ENCODE measurements at regions not wholly inside any gene's neighbourhood (a gene's known extent, or its start where the extent isn't known, plus 50 kb on each side); places are given as distances from the start of the nearest gene placed in this dataset.
"Not testable (repeated sequence)": the region's sequence is repeated elsewhere in the genome, so short reads cannot be mapped to it uniquely, and the experiment has no call there.

GRCh38 chr5:126000507-126000906 lies 422.7 kb upstream of the GRAMD2B start:
- CTCF ChIA-PET = no interaction called here
- POLR2A ChIA-PET = no interaction called here
- no peak for DNase-seq (ENCODE audit: extremely low spot score)
- TF ChIP-seq, protein P1, sequence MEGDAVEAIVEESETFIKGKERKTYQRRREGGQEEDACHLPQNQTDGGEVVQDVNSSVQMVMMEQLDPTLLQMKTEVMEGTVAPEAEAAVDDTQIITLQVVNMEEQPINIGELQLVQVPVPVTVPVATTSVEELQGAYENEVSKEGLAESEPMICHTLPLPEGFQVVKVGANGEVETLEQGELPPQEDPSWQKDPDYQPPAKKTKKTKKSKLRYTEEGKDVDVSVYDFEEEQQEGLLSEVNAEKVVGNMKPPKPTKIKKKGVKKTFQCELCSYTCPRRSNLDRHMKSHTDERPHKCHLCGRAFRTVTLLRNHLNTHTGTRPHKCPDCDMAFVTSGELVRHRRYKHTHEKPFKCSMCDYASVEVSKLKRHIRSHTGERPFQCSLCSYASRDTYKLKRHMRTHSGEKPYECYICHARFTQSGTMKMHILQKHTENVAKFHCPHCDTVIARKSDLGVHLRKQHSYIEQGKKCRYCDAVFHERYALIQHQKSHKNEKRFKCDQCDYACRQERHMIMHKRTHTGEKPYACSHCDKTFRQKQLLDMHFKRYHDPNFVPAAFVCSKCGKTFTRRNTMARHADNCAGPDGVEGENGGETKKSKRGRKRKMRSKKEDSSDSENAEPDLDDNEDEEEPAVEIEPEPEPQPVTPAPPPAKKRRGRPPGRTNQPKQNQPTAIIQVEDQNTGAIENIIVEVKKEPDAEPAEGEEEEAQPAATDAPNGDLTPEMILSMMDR (IDR thresholded peaks at IDR 0.05; ENCODE audit: control extremely low read depth, extremely low read depth, low read depth, missing control alignments) = no peak

DNA sequence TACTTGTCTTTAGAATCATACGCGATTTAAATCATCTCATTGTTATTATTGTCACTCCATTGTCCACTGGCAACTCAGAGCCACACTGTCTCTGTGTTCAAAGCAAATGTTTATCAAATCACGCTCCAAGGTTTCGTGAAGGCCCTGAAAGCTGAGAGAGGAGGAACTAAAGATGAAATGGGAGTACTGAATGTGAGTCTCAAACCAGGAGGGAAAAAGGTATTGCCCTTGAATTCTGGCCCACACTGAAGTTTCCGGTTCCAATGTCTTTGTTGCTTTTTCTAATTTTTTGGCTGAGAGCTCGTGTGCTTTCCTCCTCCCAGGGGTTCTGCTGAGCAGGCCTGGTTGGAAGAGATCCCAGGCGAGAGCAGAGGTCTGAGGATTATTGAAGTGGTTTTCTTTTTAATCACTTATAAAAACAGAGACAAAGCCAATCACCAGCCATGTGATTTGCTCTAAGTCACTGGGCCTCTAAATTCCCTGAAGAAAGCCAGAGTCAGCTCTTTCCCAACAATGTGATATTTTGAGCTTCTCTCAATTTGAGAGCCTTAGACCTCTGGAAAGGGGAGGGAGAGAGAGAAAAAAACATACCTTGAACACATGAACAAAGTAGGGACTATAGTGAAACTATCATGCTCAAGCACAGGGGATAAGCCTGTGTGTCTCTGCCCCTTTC lies 420.8 kb upstream of the GRAMD2B start:
- DNase-seq (ENCODE audit: extremely low spot score) = no peak
- ChIA-PET CTCF (interaction anchor here (1.4 kb wide), 1 partner anchor 13 kb away, joined by 3 read pairs; no protein-coding TSS in a partner anchor), POLR2A (no interaction called here)
- TF ChIP-seq, protein P1 (IDR thresholded peaks at IDR 0.05; ENCODE audit: control extremely low read depth, extremely low read depth, low read depth, missing control alignments) = no peak

DNA sequence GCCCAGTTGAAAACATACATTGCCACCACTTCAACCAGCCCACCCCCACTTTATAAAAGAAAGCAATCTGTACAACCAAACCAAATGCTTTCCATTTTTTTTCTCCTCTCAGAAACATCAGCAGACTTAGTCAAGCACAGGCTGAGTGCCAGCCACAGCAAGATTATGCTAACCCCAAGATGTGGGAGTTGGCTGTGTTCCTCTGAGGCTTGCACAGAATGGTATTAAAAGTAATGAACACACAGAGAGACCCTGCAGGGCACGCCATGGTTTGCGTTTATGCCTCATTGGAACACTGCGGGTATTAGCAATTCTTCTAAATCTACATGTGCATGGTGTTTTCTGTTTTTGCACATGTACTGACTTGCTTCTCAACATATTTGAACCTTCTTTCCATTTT lies 419.9 kb upstream of the GRAMD2B start:
- ChIA-PET CTCF (no interaction called here), POLR2A (no interaction called here)
- DNase-seq (ENCODE audit: extremely low spot score) = no peak
- TF ChIP-seq, protein P1 (IDR thresholded peaks at IDR 0.05; ENCODE audit: control extremely low read depth, extremely low read depth, low read depth, missing control alignments) = no peak

GRCh38 chr5:126004636-126005035 lies 418.6 kb upstream of the GRAMD2B start:
- no peak for DNase-seq (ENCODE audit: extremely low spot score)
- ChIA-PET CTCF (no interaction called here), POLR2A (no interaction called here)
- TF ChIP-seq, protein P1 (IDR thresholded peaks at IDR 0.05; ENCODE audit: control extremely low read depth, extremely low read depth, low read depth, missing control alignments) = no peak

DNA sequence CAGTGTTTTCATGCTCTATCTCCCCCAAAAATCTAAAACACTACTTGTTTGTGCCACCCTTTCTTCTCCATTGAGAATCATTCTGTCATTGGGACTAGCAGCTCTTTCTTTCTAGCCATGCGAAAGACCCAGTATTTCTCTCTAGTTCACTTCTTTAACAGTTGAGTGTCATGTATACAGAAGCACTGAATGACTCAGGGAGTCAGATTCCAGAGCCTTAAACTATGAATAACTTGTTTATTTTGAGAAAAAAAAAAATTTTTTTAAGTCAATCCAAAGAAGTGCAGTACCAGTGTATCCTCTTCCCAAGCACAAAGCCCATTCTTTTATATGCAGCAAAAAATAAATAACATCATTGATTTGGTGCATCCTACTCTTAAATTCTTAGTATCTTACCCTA lies 415.4 kb upstream of the GRAMD2B start:
- POLR2A ChIA-PET = no interaction called here
- no peak for DNase-seq (ENCODE audit: extremely low spot score)

DNA sequence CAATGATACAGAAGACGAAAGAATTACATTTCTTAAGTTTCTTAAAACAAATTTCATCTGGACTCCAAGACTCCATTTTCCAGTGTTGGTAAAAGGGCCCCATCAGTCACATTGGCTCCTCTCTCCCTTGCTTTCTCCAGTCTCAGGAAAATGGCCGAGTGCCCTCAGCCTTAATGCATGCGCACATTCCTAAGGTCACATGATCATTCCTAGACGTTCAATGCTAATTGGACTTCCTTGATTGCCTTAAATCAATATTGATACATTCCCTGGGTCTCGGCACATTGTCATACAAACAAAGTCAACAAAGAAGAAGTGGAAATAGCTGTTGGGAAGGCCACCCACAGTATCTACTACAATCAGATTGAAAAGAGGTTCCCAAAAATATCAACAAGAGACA lies 413.6 kb upstream of the GRAMD2B start:
- DNase-seq (ENCODE audit: extremely low spot score) = no peak
- TF ChIP-seq, protein P1 (IDR thresholded peaks at IDR 0.05; ENCODE audit: control extremely low read depth, extremely low read depth, low read depth, missing control alignments) = no peak
- POLR2A ChIA-PET = no interaction called here
- CTCF ChIA-PET = interaction anchor here (0.9 kb wide), 1 partner anchor 43 kb away, joined by 3 read pairs; no protein-coding TSS in a partner anchor

More for the DNA sequence above, 415.4 kb upstream of the GRAMD2B start:
- CTCF ChIA-PET = no interaction called here
- TF ChIP-seq, protein P1 (IDR thresholded peaks at IDR 0.05; ENCODE audit: control extremely low read depth, extremely low read depth, low read depth, missing control alignments) = no peak

- POLR2A ChIA-PET; DNase-seq (ENCODE audit: extremely low spot score); CTCF ChIA-PET: not testable (repeated sequence)
These were observed 411.7 kb upstream of the GRAMD2B start for GRCh38 chr5:126011526-126011925.

Measured in GM10248 (cell line).